Mucosa of descending colon (tissue), 3 donors: ENCODE measurements at regions not wholly inside any gene's neighbourhood (a gene's known extent, or its start where the extent isn't known, plus 50 kb on each side); places are given as distances from the start of the nearest gene placed in this dataset.

Experiments
- ATAC-seq: fragments of 200-7000 bp; cut with Tn5 transposase; one replicate; pipeline ENCODE4 v1.9.1; 2020; ENCODE audit warnings: mild to moderate bottlenecking, moderate library complexity
- DNase-seq, 3 donors: peaks; one replicate each; pipeline ENCODE4 v3.0.0-alpha.2; 2020
- H3K36me3 ChIP-seq: fragments of 200-600 bp; one replicate; pipeline ENCODE4 v1.8.0; 2021; ENCODE audit warnings: low read depth, mild to moderate bottlenecking
- H3K4me1 ChIP-seq: fragments of 200-600 bp; one replicate; pipeline ENCODE4 v1.8.0; 2021; ENCODE audit warnings: low read depth, mild to moderate bottlenecking
- H3K4me3 ChIP-seq: fragments of 200-600 bp; one replicate; pipeline ENCODE4 v1.8.0; 2021; ENCODE audit warnings: mild to moderate bottlenecking
- H3K9me3 ChIP-seq: fragments of 200-600 bp; one replicate; pipeline ENCODE4 v1.8.0; 2021; ENCODE audit warnings: mild to moderate bottlenecking
- intact Hi-C, 2 donors: fragments of 100-400 bp; cut with DNase I in 1 of 2; cut with micrococcal nuclease in 1 of 2; formaldehyde crosslinking; loops; one replicate each; pipeline versions ENCODE4 v1.11.0 to v1.11.1; 2022; cut with DNase I, micrococcal nuclease
- TF ChIP-seq, protein P1 (sequence below): fragments of 200-600 bp; IDR thresholded peaks from one replicate; pipeline ENCODE4 v1.8.0; 2022; ENCODE audit warnings: antibody characterized with exemption, mild to moderate bottlenecking
- donor health status: DM: no; HTN: no; CAD: no; lungs with moderate emphysema.
- donor health status: DM: no; HTN: no; CAD: no.
- donor health status: DM: no; HTN: yes; CAD: no.

GRCh38 chr2:6312367-6312766 is 553.3 kb downstream of the CMPK2 start:
- Histone ChIP-seq H3K9me3 (no peaks in the 10 kb centered on the region), H3K4me3 (no peak overlapping the region)

GRCh38 chr2:6314218-6314960 is 551.3 kb downstream of the CMPK2 start:
- intact Hi-C loops: loop anchor here in 1 of 2 donors (10.0 kb wide), 1 partner anchor 340 kb away; no protein-coding TSS in a partner anchor
- H3K36me3 ChIP-seq: no peaks in the 10 kb centered on the region
- H3K4me1 ChIP-seq: no peaks in the 10 kb centered on the region
- TF ChIP-seq, protein P1, sequence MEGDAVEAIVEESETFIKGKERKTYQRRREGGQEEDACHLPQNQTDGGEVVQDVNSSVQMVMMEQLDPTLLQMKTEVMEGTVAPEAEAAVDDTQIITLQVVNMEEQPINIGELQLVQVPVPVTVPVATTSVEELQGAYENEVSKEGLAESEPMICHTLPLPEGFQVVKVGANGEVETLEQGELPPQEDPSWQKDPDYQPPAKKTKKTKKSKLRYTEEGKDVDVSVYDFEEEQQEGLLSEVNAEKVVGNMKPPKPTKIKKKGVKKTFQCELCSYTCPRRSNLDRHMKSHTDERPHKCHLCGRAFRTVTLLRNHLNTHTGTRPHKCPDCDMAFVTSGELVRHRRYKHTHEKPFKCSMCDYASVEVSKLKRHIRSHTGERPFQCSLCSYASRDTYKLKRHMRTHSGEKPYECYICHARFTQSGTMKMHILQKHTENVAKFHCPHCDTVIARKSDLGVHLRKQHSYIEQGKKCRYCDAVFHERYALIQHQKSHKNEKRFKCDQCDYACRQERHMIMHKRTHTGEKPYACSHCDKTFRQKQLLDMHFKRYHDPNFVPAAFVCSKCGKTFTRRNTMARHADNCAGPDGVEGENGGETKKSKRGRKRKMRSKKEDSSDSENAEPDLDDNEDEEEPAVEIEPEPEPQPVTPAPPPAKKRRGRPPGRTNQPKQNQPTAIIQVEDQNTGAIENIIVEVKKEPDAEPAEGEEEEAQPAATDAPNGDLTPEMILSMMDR: no peak
- no peak overlapping the region for H3K4me3 ChIP-seq
- no peaks in the 10 kb centered on the region for H3K9me3 ChIP-seq
- DNase-seq (no peak), ATAC-seq (no peak)

More at GRCh38 chr2:6312367-6312766, 553.3 kb downstream of the CMPK2 start:
- no peak for DNase-seq
- no peak for ATAC-seq
- TF ChIP-seq, protein P1: no peak
- intact Hi-C loops: loop anchor here in 1 of 2 donors (10.0 kb wide), 1 partner anchor 338 kb away; no protein-coding TSS in a partner anchor
- Histone ChIP-seq H3K4me1 (no peaks in the 10 kb centered on the region), H3K36me3 (no peaks in the 10 kb centered on the region)

- DNase-seq (no peak), ATAC-seq (no peak)
- H3K4me3 ChIP-seq: no peak overlapping the region
- H3K4me1 ChIP-seq: no peaks in the 10 kb centered on the region
- H3K9me3 ChIP-seq: no peaks in the 10 kb centered on the region
- no peaks in the 10 kb centered on the region for H3K36me3 ChIP-seq
- intact Hi-C loops: no loop called here
- TF ChIP-seq, protein P1: no peak
Measured at GRCh38 chr2:6325616-6326015, 540.1 kb downstream of the CMPK2 start.

GRCh38 chr2:6326958-6327357 is 538.7 kb downstream of the CMPK2 start:
- ATAC-seq (no peak), DNase-seq (no peak)
- no peak overlapping the region for H3K4me3 ChIP-seq
- TF ChIP-seq, protein P1: no peak
- no peaks in the 10 kb centered on the region for H3K36me3 ChIP-seq
- intact Hi-C loops: no loop called here
- no peaks in the 10 kb centered on the region for H3K4me1 ChIP-seq
- H3K9me3 ChIP-seq: no peaks in the 10 kb centered on the region

GRCh38 chr2:6336752-6337471 is 528.8 kb downstream of the CMPK2 start:
- no peaks in the 10 kb centered on the region for H3K36me3 ChIP-seq
- no peaks in the 10 kb centered on the region for H3K9me3 ChIP-seq
- ATAC-seq (no peak), DNase-seq (no peak)
- intact Hi-C loops: no loop called here
- TF ChIP-seq, protein P1: no peak
- no peak overlapping the region for H3K4me3 ChIP-seq
- H3K4me1 ChIP-seq: no peaks in the 10 kb centered on the region
